HEK293T (cell line): ENCODE measurements at regions not wholly inside any gene's neighbourhood (a gene's known extent, or its start where the extent isn't known, plus 50 kb on each side); places are given as distances from the start of the nearest gene placed in this dataset.
"Not testable (repeated sequence)": the region's sequence is repeated elsewhere in the genome, so short reads cannot be mapped to it uniquely, and the experiment has no call there.

Experiments used
- CTCF ChIA-PET: fragments of 350-600 bp; formaldehyde crosslinking; extraction: SDS; loops from one replicate; lab custom pipeline; 2021; ENCODE audit warnings: antibody characterized with exemption, inconsistent platforms; lab: Yijun Ruan, JAX
- POLR2A ChIA-PET: fragments of 350-600 bp; formaldehyde crosslinking; extraction: SDS; loops from one replicate; lab custom pipeline; 2020; ENCODE audit warnings: antibody characterized with exemption, inconsistent platforms; lab: Yijun Ruan, JAX
- DNase-seq: peaks from one replicate; pipeline ENCODE4 v3.0.0; 2012; ENCODE audit warnings: mixed read lengths; ENCODE audit errors: extremely low spot score
- ARNT ChIP-seq: fragments of 450-650 bp; IDR thresholded peaks from 2 replicates; pipeline ENCODE4 v1.6.1; 2017; ENCODE audit warnings: mild to moderate bottlenecking
- BHLHE40 ChIP-seq: fragments of 450-650 bp; IDR thresholded peaks from 2 replicates; pipeline ENCODE4 v1.6.1; 2016; ENCODE audit warnings: mild to moderate bottlenecking, moderate library complexity, borderline replicate concordance
- CTBP1 ChIP-seq: fragments of 450-650 bp; IDR thresholded peaks from 2 replicates; pipeline ENCODE4 v1.6.1; 2016; ENCODE audit warnings: borderline replicate concordance
- ELF4 ChIP-seq: fragments of 450-650 bp; IDR thresholded peaks from 2 replicates; pipeline ENCODE4 v1.6.1; 2017; ENCODE audit warnings: antibody characterized with exemption
- FOXA1 ChIP-seq: fragments of 450-650 bp; IDR thresholded peaks from 2 replicates; pipeline ENCODE4 v1.6.1; 2016; ENCODE audit warnings: mild to moderate bottlenecking
- FOXK2 ChIP-seq: fragments of 450-650 bp; IDR thresholded peaks from 2 replicates; pipeline ENCODE4 v1.6.1; 2016; ENCODE audit warnings: mild to moderate bottlenecking
- FOXM1 ChIP-seq: fragments of 450-650 bp; IDR thresholded peaks from 2 replicates; pipeline ENCODE4 v1.6.1; 2017; ENCODE audit warnings: mild to moderate bottlenecking, borderline replicate concordance
- HDGF ChIP-seq: fragments of 450-650 bp; IDR thresholded peaks from 2 replicates; pipeline ENCODE4 v1.6.1; 2017; ENCODE audit warnings: antibody characterized with exemption, borderline replicate concordance
- L3MBTL2 ChIP-seq: fragments of 450-650 bp; conservative IDR thresholded peaks from 2 replicates; pipeline ENCODE4 v1.6.1; 2016; ENCODE audit warnings: mild to moderate bottlenecking
- LEF1 ChIP-seq: fragments of 450-650 bp; IDR thresholded peaks from 2 replicates; pipeline ENCODE4 v1.6.1; 2017; ENCODE audit warnings: mild to moderate bottlenecking, borderline replicate concordance
- NFRKB ChIP-seq: fragments of 450-650 bp; IDR thresholded peaks from 2 replicates; pipeline ENCODE4 v1.6.1; 2016; ENCODE audit warnings: mild to moderate bottlenecking, moderate library complexity
- PKNOX1 ChIP-seq: fragments of 450-650 bp; IDR thresholded peaks from 2 replicates; pipeline ENCODE4 v1.6.1; 2016
- SP1 ChIP-seq: fragments of 450-650 bp; IDR thresholded peaks from 2 replicates; pipeline ENCODE4 v1.6.1; 2017
- SUZ12 ChIP-seq: fragments of 450-650 bp; IDR thresholded peaks from 2 replicates; pipeline ENCODE4 v1.6.1; 2016; ENCODE audit warnings: mild to moderate bottlenecking
- TARDBP ChIP-seq: fragments of 450-650 bp; IDR thresholded peaks from 2 replicates; pipeline ENCODE4 v1.6.1; 2016
- ZNF384 ChIP-seq: fragments of 450-650 bp; IDR thresholded peaks from 2 replicates; pipeline ENCODE4 v1.6.1; 2016

- ChIA-PET POLR2A (no interaction called here), CTCF (no interaction called here)
- DNase-seq = no peak
- TF ChIP-seq CTBP1 = no peak
- TF ChIP-seq FOXA1 = no peak
- no peak for TF ChIP-seq ELF4
Measured at GRCh38 chr4:60885011-60885410, 315.1 kb upstream of the ADGRL3 start.

- TF ChIP-seq L3MBTL2 = no peak
- no peak for TF ChIP-seq HDGF
- no peak for TF ChIP-seq FOXK2
- no peak for TF ChIP-seq BHLHE40
- TF ChIP-seq FOXA1 = no peak
- no peak for TF ChIP-seq SUZ12
- TF ChIP-seq ARNT = no peak
- POLR2A ChIA-PET = no interaction called here
- CTCF ChIA-PET = no interaction called here
- DNase-seq = no peak
Measured at GRCh38 chr4:60890743-60891142, 309.4 kb upstream of the ADGRL3 start.

- CTCF ChIA-PET = no interaction called here
- POLR2A ChIA-PET = no interaction called here
Measured at GRCh38 chr4:60891947-60892346, 308.2 kb upstream of the ADGRL3 start.

GRCh38 chr4:60897415-60897814 is 302.7 kb upstream of the ADGRL3 start:
- CTCF ChIA-PET = no interaction called here
- POLR2A ChIA-PET = no interaction called here
- no peak for DNase-seq
- TF ChIP-seq TARDBP = no peak

More at GRCh38 chr4:60891947-60892346, 308.2 kb upstream of the ADGRL3 start:
- TF ChIP-seq ELF4 = no peak
- no peak for TF ChIP-seq FOXA1
- no peak for TF ChIP-seq ZNF384
- TF ChIP-seq TARDBP = no peak
- no peak for TF ChIP-seq BHLHE40
- TF ChIP-seq HDGF = no peak
- TF ChIP-seq CTBP1 = no peak
- no peak for DNase-seq

- ChIA-PET POLR2A (no interaction called here), CTCF (no interaction called here)
- no peak for TF ChIP-seq SP1
- no peak for TF ChIP-seq ARNT
- no peak for TF ChIP-seq LEF1
- TF ChIP-seq BHLHE40 = no peak
- TF ChIP-seq SUZ12 = no peak
- TF ChIP-seq HDGF = no peak
- TF ChIP-seq L3MBTL2 = no peak
- no peak for TF ChIP-seq TARDBP
- TF ChIP-seq ZNF384 = no peak
- TF ChIP-seq PKNOX1 = no peak
- TF ChIP-seq FOXK2 = no peak
- TF ChIP-seq ELF4 = no peak
- no peak for TF ChIP-seq CTBP1
- TF ChIP-seq FOXA1 = no peak
- no peak for TF ChIP-seq NFRKB
- no peak for TF ChIP-seq FOXM1
- DNase-seq = no peak
Measured at GRCh38 chr4:60905162-60905561, 295.0 kb upstream of the ADGRL3 start.

GRCh38 chr4:60911127-60911526 is 289.0 kb upstream of the ADGRL3 start:
- CTCF ChIA-PET = no interaction called here
- TF ChIP-seq ELF4 (no peak), FOXM1 (no peak), ZNF384 (no peak), HDGF (no peak), SUZ12 (no peak), ARNT (no peak)
- DNase-seq = no peak
- POLR2A ChIA-PET = no interaction called here

- no peak for DNase-seq
- ChIA-PET CTCF (no interaction called here), POLR2A (no interaction called here)
- TF ChIP-seq BHLHE40 (no peak), HDGF (no peak), SP1 (no peak), ARNT (no peak), SUZ12 (no peak), LEF1 (no peak), ZNF384 (no peak), FOXK2 (no peak), CTBP1 (no peak), ELF4 (no peak), TARDBP (no peak), NFRKB (no peak), FOXA1 (no peak), FOXM1 (no peak), PKNOX1 (no peak)
Measured at GRCh38 chr4:60913002-60913401, 287.1 kb upstream of the ADGRL3 start.

GRCh38 chr4:60913671-60914070 is 286.5 kb upstream of the ADGRL3 start:
- no peak for DNase-seq
- ChIA-PET POLR2A (no interaction called here), CTCF (no interaction called here)
- no peak for TF ChIP-seq BHLHE40
- TF ChIP-seq NFRKB = no peak
- TF ChIP-seq ARNT = no peak
- no peak for TF ChIP-seq HDGF
- TF ChIP-seq PKNOX1 = peak; percentile 67
- TF ChIP-seq SP1 = no peak
- no peak for TF ChIP-seq LEF1
- no peak for TF ChIP-seq ELF4

GRCh38 chr4:60921735-60922134 is 278.4 kb upstream of the ADGRL3 start:
- DNase-seq, POLR2A ChIA-PET, CTCF ChIA-PET: not testable (repeated sequence)
